ENCODE measurements at regions not wholly inside any gene's neighbourhood (a gene's known extent, or its start where the extent isn't known, plus 50 kb on each side); places are given as distances from the start of the nearest gene placed in this dataset.

DNA sequence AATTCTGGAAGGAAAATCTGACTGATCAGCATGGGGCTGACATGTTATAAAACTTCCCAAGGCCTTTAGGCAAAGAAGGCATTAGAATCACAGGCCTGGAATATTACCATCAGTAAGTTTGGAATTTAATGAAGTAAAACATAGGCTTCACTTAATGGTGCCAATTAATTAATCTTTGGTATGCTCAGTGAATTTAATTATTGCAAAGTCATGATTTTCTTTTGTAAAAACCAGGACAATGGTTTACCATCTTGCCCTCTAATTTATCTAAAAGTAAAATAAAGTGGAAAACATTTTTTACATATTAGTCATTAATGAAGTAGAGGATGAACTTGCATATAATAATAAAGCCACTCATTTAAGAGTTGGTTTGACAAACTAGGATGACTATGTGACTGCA, 220.3 kb downstream of the SEC23IP start:
- TF ChIP-seq EP300 (IDR thresholded peaks at IDR 0.05), result no peak
- no peak for TF ChIP-seq POLR2A (IDR thresholded peaks at IDR 0.05)
- TF ChIP-seq, protein P1, sequence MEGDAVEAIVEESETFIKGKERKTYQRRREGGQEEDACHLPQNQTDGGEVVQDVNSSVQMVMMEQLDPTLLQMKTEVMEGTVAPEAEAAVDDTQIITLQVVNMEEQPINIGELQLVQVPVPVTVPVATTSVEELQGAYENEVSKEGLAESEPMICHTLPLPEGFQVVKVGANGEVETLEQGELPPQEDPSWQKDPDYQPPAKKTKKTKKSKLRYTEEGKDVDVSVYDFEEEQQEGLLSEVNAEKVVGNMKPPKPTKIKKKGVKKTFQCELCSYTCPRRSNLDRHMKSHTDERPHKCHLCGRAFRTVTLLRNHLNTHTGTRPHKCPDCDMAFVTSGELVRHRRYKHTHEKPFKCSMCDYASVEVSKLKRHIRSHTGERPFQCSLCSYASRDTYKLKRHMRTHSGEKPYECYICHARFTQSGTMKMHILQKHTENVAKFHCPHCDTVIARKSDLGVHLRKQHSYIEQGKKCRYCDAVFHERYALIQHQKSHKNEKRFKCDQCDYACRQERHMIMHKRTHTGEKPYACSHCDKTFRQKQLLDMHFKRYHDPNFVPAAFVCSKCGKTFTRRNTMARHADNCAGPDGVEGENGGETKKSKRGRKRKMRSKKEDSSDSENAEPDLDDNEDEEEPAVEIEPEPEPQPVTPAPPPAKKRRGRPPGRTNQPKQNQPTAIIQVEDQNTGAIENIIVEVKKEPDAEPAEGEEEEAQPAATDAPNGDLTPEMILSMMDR (IDR thresholded peaks at IDR 0.05), result no peak
- no peak for TF ChIP-seq POLR2AphosphoS5 (IDR thresholded peaks at IDR 0.05)
